MM.1S (cell line): ENCODE measurements at regions not wholly inside any gene's neighbourhood (a gene's known extent, or its start where the extent isn't known, plus 50 kb on each side); places are given as distances from the start of the nearest gene placed in this dataset.

Experiments used
- DNase-seq: peaks from one replicate; pipeline ENCODE4 v3.0.0-alpha.2; 2015
- H2AFZ ChIP-seq: fragments of 300-600 bp; sonication (generic); 2 replicates; pipeline ENCODE4 v1.6.0; 2016; ENCODE audit warnings: antibody characterized with exemption, low read length
- H3F3A ChIP-seq: fragments of 300-600 bp; sonication (generic); 2 replicates; pipeline ENCODE4 v1.6.1; 2016; ENCODE audit warnings: mild to moderate bottlenecking, antibody characterized with exemption, low read length, moderate library complexity, mixed read lengths; ENCODE audit not compliant: insufficient read depth
- H3K27ac ChIP-seq: fragments of 300-600 bp; sonication (generic); 2 replicates; pipeline ENCODE4 v1.5.1; 2016; ENCODE audit warnings: mild to moderate bottlenecking, low read length
- H3K27me3 ChIP-seq: fragments of 300-600 bp; sonication (generic); replicated peaks from 2 replicates; pipeline ENCODE4 v1.6.0; 2016; ENCODE audit warnings: low read length; ENCODE audit not compliant: insufficient read depth
- H3K36me3 ChIP-seq: fragments of 300-600 bp; sonication (generic); replicated peaks from 2 replicates; pipeline ENCODE4 v1.6.1; 2016; ENCODE audit warnings: mild to moderate bottlenecking, low read length, mixed read lengths; ENCODE audit not compliant: insufficient read depth
- H3K4me1 ChIP-seq: fragments of 300-600 bp; sonication (generic); 2 replicates; pipeline ENCODE4 v1.6.1; 2016; ENCODE audit warnings: low read length, mixed read lengths
- H3K4me2 ChIP-seq: fragments of 300-600 bp; sonication (generic); 2 replicates; pipeline ENCODE4 v1.6.0; 2016; ENCODE audit warnings: low read depth, low read length
- H3K4me3 ChIP-seq: fragments of 300-600 bp; sonication (generic); 2 replicates; pipeline ENCODE4 v1.5.1; 2016; ENCODE audit warnings: low read length, mixed read lengths
- H3K79me2 ChIP-seq: fragments of 300-600 bp; sonication (generic); 2 replicates; pipeline ENCODE4 v1.6.1; 2016; ENCODE audit warnings: mixed run types, low read length, mixed read lengths
- H3K9ac ChIP-seq: fragments of 300-600 bp; sonication (generic); 2 replicates; pipeline ENCODE4 v1.6.1; 2016; ENCODE audit warnings: low read length, mixed read lengths
- H3K9me2 ChIP-seq: fragments of 300-600 bp; sonication (generic); replicated peaks from 2 replicates; pipeline ENCODE4 v1.6.1; 2016; ENCODE audit warnings: mild to moderate bottlenecking, low read length, mixed read lengths; ENCODE audit not compliant: insufficient read depth
- H3K9me3 ChIP-seq: fragments of 300-600 bp; sonication (generic); replicated peaks from 2 replicates; pipeline ENCODE4 v1.6.1; 2016; ENCODE audit warnings: mild to moderate bottlenecking, low read length, mixed read lengths; ENCODE audit not compliant: insufficient read depth
- H4K20me1 ChIP-seq: fragments of 300-600 bp; sonication (generic); 2 replicates; pipeline ENCODE4 v1.6.1; 2016; ENCODE audit warnings: mild to moderate bottlenecking, low read length, moderate library complexity, mixed read lengths; ENCODE audit not compliant: insufficient read depth
- EZH2 ChIP-seq: fragments of 300-600 bp; sonication (generic); optimal IDR thresholded peaks from 2 replicates; pipeline ENCODE3; 2017; ENCODE audit warnings: low read depth, mild to moderate bottlenecking, antibody characterized with exemption, low read length, mixed read lengths
- EZH2phosphoT487 ChIP-seq: fragments of 300-600 bp; sonication (generic); IDR thresholded peaks from 2 replicates; pipeline ENCODE4 v1.6.1; 2018; ENCODE audit warnings: antibody characterized with exemption, low read length
- TF ChIP-seq, protein P1 (sequence below): fragments of 300-600 bp; sonication (generic); IDR thresholded peaks from 2 replicates; pipeline ENCODE4 v1.5.1; 2016; ENCODE audit warnings: antibody characterized with exemption, low read length, mixed read lengths

DNA sequence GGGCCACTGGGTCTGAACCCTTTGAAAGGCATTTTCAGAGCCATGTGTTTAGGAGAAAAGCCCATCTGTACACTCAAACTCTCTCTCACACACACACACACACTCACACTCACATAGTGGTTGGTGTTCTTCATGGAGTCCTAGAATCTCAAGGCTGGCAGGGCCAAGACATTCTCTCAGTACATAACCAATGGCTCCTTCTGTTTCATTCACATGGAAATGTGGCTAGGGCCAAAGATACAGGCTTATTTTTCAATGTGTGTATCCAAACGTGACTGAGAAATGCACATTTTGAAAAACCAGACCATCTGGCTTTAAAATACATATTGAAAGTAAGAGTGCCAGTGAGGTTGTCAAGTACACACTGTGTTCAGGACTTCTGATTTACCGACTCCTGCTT, 59.0 kb upstream of the SALL1 start:
- H3K4me1 ChIP-seq = peaks cover 5% of the 10 kb centered on the region; the same call in 1 of the 2 replicates
- DNase-seq = no peak
- no peak overlapping the region for H3K9ac ChIP-seq
- no peaks in the 10 kb centered on the region for H3F3A ChIP-seq
- no peak overlapping the region for H3K27ac ChIP-seq
- H3K79me2 ChIP-seq = no peaks in the 10 kb centered on the region
- no peak overlapping the region for H3K4me3 ChIP-seq
- H2AFZ ChIP-seq = peak overlapping the region; percentile 22; the same call in 1 of the 2 replicates
- no peaks in the 10 kb centered on the region for H3K27me3 ChIP-seq
- H3K9me2 ChIP-seq = no peaks in the 10 kb centered on the region
- H3K36me3 ChIP-seq = no peaks in the 10 kb centered on the region
- H4K20me1 ChIP-seq = no peaks in the 10 kb centered on the region
- peak overlapping the region; percentile 16; the same call in 1 of the 2 replicates for H3K4me2 ChIP-seq
- H3K9me3 ChIP-seq = no peaks in the 10 kb centered on the region
- no peak for TF ChIP-seq EZH2phosphoT487
- TF ChIP-seq, protein P1, sequence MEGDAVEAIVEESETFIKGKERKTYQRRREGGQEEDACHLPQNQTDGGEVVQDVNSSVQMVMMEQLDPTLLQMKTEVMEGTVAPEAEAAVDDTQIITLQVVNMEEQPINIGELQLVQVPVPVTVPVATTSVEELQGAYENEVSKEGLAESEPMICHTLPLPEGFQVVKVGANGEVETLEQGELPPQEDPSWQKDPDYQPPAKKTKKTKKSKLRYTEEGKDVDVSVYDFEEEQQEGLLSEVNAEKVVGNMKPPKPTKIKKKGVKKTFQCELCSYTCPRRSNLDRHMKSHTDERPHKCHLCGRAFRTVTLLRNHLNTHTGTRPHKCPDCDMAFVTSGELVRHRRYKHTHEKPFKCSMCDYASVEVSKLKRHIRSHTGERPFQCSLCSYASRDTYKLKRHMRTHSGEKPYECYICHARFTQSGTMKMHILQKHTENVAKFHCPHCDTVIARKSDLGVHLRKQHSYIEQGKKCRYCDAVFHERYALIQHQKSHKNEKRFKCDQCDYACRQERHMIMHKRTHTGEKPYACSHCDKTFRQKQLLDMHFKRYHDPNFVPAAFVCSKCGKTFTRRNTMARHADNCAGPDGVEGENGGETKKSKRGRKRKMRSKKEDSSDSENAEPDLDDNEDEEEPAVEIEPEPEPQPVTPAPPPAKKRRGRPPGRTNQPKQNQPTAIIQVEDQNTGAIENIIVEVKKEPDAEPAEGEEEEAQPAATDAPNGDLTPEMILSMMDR = no peak
- TF ChIP-seq EZH2 = no peak

DNA sequence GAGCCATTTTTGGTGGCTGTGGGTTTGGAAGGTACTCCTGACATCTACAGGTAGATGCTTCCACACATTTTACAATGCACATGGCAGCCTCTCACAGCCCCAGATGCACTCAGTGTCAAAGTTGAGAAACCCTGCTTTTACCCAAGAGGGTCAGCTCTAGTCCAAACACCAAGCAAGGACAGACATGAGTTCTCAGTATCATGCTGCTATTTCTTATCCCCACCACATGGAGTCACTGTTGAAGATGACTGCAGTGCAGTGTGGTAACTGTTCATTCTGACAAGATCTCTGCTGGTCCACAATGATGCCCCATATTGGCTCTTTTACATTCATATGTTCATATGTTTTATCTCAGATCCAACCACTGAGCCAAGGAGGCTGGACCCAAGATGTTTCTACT, 50.5 kb upstream of the SALL1 start:
- H3F3A ChIP-seq = no peaks in the 10 kb centered on the region
- H2AFZ ChIP-seq = no peak overlapping the region
- H3K4me3 ChIP-seq = no peak overlapping the region
- DNase-seq = no peak
- no peak overlapping the region for H3K9ac ChIP-seq
- no peaks in the 10 kb centered on the region for H3K9me3 ChIP-seq
- H3K27me3 ChIP-seq = no peaks in the 10 kb centered on the region
- H3K27ac ChIP-seq = no peak overlapping the region
- H3K9me2 ChIP-seq = no peaks in the 10 kb centered on the region
- H3K79me2 ChIP-seq = no peaks in the 10 kb centered on the region
- no peak overlapping the region for H3K4me2 ChIP-seq
- no peaks in the 10 kb centered on the region for H4K20me1 ChIP-seq
- H3K4me1 ChIP-seq = no peaks in the 10 kb centered on the region
- no peaks in the 10 kb centered on the region for H3K36me3 ChIP-seq
- TF ChIP-seq EZH2phosphoT487 (no peak), EZH2 (no peak)
- TF ChIP-seq, protein P1 = no peak
